K562 (cell line): ENCODE measurements at regions not wholly inside any gene's neighbourhood (a gene's known extent, or its start where the extent isn't known, plus 50 kb on each side); places are given as distances from the start of the nearest gene placed in this dataset.
A peak's percentile ranks its signal among the peaks of the same experiment; 100 is the strongest.

Source experiments
- CAMTA2 ChIP-seq: fragments of 250-450 bp; sonication (Bioruptor Pico); conservative IDR thresholded peaks from 2 replicates; pipeline ENCODE4 v1.5.1; 2022
- FOXP1 ChIP-seq: sonication (generic); formaldehyde crosslinking; IDR thresholded peaks from 2 replicates; pipeline ENCODE4 v1.8.0; 2022; ENCODE audit warnings: mild to moderate bottlenecking, missing genetic modification reagents
- GTF2F1 ChIP-seq: IDR thresholded peaks from 2 replicates; pipeline ENCODE4 v1.6.1; 2011; ENCODE audit warnings: low read depth, low read length, improper control_type of control experiment
- JUNB ChIP-seq: fragments of 450-650 bp; formaldehyde crosslinking; conservative IDR thresholded peaks from 2 replicates; pipeline ENCODE4 v1.4.0; 2020; ENCODE audit warnings: mild to moderate bottlenecking
- MYNN ChIP-seq, 2 experiments: sonication (generic); formaldehyde crosslinking in 1 of 2; IDR thresholded peaks; 2 replicates each; pipeline versions ENCODE4 v1.5.0 to v1.6.1; 2016 to 2020; ENCODE audit warnings: antibody characterized with exemption in 1 of 2, missing genetic modification reagents in 1 of 2
- NEUROD1 ChIP-seq: fragments of 150-350 bp; IDR thresholded peaks from 2 replicates; pipeline ENCODE4 v1.6.1; 2014; ENCODE audit warnings: borderline replicate concordance, low read length, low read depth; ENCODE audit not compliant: partially characterized antibody
- RBM17 ChIP-seq: fragments of 200-400 bp; formaldehyde crosslinking; IDR thresholded peaks from 2 replicates; pipeline ENCODE4 v1.6.1; 2017; ENCODE audit warnings: low read depth, mild to moderate bottlenecking, low read length, borderline replicate concordance
- SMC3 ChIP-seq: conservative IDR thresholded peaks from 2 replicates; pipeline ENCODE4 v1.6.1; 2011; ENCODE audit warnings: low read depth, low read length, improper control_type of control experiment; ENCODE audit not compliant: insufficient read depth
- TCFL5 ChIP-seq: fragments of 250-450 bp; sonication (Bioruptor Pico); conservative IDR thresholded peaks from 2 replicates; pipeline ENCODE4 v1.6.1; 2021; ENCODE audit warnings: mild to moderate bottlenecking, moderate library complexity, matching md5 sums
- ZNF282 ChIP-seq: sonication (generic); formaldehyde crosslinking; IDR thresholded peaks from 2 replicates; pipeline ENCODE4 v1.8.1; 2023; ENCODE audit warnings: missing genetic modification reagents
- TF ChIP-seq, protein P1 (sequence below): conservative IDR thresholded peaks from 2 replicates; pipeline ENCODE4 v1.6.1; 2011; ENCODE audit warnings: low read depth, mild to moderate bottlenecking, low read length; ENCODE audit not compliant: control insufficient read depth
- TF ChIP-seq, protein P2 (sequence below): fragments of 450-650 bp; formaldehyde crosslinking; IDR thresholded peaks from 2 replicates; pipeline ENCODE4 v1.4.0; 2020; ENCODE audit warnings: mild to moderate bottlenecking, mixed read lengths
- TF ChIP-seq, protein P3 (sequence below): sonication (generic); formaldehyde crosslinking; IDR thresholded peaks from 2 replicates; pipeline ENCODE4 v1.5.0; 2020; ENCODE audit warnings: missing genetic modification reagents
- TF ChIP-seq, protein P4 (sequence below): fragments of 450-650 bp; IDR thresholded peaks from 2 replicates; pipeline ENCODE4 v1.6.1; 2018; ENCODE audit not compliant: partially characterized antibody
- TF ChIP-seq, protein P5 (sequence below): fragments of 150-350 bp; conservative IDR thresholded peaks from 2 replicates; pipeline ENCODE4 v1.6.1; 2014; ENCODE audit warnings: low read length

DNA sequence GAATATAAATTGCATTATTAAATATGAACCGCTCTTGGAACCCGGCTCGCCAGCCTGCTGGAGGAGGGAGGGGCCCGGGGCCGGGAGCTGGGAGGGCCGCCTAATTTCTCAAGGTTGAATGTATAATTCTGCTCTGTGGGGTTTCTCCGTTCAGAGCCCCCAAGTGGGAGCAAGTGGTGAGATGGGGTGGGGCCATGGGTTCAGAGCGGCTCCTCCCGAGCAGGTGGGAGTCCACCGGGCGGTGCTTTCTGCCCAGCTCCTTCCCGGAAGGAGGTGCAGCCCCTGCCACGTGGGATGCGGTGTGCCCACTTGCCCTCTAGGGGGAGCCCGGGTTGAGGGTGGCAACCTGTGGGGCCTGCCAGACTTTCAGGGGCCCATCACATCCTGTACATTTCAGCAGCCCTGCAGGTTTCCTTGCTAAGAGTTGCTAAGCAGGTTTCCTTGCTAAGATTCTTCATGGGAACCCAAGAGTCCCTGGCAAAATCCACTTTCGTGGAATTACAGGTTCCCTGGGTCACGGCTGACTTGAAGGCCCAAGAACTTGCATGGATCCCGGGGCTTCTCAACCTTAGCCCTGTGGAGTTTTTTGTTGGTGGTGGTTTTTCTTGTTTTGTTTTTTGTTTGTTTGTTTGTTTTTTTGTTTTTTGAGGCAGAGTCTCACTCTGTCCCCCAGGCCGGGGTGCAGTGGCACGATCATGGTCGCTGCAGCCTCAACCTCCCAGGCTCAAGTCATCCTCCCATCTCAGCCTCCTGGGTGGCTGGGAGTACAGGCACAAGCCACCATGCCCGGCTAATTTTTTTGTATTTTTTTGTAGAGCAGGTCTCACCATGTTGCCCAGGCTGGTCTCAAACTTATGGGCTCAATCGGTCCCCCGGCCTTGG is 196.7 kb upstream of the GSE1 start (continued):
- TF ChIP-seq, protein P1, sequence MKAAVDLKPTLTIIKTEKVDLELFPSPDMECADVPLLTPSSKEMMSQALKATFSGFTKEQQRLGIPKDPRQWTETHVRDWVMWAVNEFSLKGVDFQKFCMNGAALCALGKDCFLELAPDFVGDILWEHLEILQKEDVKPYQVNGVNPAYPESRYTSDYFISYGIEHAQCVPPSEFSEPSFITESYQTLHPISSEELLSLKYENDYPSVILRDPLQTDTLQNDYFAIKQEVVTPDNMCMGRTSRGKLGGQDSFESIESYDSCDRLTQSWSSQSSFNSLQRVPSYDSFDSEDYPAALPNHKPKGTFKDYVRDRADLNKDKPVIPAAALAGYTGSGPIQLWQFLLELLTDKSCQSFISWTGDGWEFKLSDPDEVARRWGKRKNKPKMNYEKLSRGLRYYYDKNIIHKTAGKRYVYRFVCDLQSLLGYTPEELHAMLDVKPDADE: peak; percentile 55; the same call in 1 of the 2 replicates
- TF ChIP-seq JUNB (CRISPR knock-in tag) (0 out of 2 replicates have a peak, but pooled peaks have one; percentile 24), NEUROD1 (peak; percentile 79), ZNF282 (CRISPR knock-in tag) (no peak), RBM17 (no peak), TCFL5 (CRISPR knock-in tag) (no peak), SMC3 (peak; percentile 43), CAMTA2 (CRISPR knock-in tag) (no peak), FOXP1 (CRISPR knock-in tag) (no peak), GTF2F1 (no peak), MYNN (IDR thresholded peaks at IDR 0.05) (peak; percentile 74; the same call in 1 of the 2 replicates), MYNN (CRISPR knock-in tag; IDR thresholded peaks at IDR 0.05) (no peak)
- TF ChIP-seq, protein P2, sequence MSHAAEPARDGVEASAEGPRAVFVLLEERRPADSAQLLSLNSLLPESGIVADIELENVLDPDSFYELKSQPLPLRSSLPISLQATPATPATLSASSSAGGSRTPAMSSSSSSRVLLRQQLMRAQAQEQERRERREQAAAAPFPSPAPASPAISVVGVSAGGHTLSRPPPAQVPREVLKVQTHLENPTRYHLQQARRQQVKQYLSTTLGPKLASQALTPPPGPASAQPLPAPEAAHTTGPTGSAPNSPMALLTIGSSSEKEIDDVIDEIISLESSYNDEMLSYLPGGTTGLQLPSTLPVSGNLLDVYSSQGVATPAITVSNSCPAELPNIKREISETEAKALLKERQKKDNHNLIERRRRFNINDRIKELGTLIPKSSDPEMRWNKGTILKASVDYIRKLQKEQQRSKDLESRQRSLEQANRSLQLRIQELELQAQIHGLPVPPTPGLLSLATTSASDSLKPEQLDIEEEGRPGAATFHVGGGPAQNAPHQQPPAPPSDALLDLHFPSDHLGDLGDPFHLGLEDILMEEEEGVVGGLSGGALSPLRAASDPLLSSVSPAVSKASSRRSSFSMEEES: 0 out of 2 replicates have a peak, but pooled peaks have one; percentile 3
- TF ChIP-seq, protein P3, sequence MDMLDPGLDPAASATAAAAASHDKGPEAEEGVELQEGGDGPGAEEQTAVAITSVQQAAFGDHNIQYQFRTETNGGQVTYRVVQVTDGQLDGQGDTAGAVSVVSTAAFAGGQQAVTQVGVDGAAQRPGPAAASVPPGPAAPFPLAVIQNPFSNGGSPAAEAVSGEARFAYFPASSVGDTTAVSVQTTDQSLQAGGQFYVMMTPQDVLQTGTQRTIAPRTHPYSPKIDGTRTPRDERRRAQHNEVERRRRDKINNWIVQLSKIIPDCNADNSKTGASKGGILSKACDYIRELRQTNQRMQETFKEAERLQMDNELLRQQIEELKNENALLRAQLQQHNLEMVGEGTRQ (CRISPR knock-in tag): peak; percentile 91
- TF ChIP-seq, protein P4, sequence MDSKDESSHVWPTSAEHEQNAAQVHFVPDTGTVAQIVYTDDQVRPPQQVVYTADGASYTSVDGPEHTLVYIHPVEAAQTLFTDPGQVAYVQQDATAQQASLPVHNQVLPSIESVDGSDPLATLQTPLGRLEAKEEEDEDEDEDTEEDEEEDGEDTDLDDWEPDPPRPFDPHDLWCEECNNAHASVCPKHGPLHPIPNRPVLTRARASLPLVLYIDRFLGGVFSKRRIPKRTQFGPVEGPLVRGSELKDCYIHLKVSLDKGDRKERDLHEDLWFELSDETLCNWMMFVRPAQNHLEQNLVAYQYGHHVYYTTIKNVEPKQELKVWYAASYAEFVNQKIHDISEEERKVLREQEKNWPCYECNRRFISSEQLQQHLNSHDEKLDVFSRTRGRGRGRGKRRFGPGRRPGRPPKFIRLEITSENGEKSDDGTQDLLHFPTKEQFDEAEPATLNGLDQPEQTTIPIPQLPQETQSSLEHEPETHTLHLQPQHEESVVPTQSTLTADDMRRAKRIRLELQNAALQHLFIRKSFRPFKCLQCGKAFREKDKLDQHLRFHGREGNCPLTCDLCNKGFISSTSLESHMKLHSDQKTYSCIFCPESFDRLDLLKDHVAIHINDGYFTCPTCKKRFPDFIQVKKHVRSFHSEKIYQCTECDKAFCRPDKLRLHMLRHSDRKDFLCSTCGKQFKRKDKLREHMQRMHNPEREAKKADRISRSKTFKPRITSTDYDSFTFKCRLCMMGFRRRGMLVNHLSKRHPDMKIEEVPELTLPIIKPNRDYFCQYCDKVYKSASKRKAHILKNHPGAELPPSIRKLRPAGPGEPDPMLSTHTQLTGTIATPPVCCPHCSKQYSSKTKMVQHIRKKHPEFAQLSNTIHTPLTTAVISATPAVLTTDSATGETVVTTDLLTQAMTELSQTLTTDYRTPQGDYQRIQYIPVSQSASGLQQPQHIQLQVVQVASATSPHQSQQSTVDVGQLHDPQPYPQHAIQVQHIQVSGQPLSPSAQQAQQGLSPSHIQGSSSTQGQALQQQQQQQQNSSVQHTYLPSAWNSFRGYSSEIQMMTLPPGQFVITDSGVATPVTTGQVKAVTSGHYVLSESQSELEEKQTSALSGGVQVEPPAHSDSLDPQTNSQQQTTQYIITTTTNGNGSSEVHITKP: peak; percentile 6
- TF ChIP-seq, protein P5, sequence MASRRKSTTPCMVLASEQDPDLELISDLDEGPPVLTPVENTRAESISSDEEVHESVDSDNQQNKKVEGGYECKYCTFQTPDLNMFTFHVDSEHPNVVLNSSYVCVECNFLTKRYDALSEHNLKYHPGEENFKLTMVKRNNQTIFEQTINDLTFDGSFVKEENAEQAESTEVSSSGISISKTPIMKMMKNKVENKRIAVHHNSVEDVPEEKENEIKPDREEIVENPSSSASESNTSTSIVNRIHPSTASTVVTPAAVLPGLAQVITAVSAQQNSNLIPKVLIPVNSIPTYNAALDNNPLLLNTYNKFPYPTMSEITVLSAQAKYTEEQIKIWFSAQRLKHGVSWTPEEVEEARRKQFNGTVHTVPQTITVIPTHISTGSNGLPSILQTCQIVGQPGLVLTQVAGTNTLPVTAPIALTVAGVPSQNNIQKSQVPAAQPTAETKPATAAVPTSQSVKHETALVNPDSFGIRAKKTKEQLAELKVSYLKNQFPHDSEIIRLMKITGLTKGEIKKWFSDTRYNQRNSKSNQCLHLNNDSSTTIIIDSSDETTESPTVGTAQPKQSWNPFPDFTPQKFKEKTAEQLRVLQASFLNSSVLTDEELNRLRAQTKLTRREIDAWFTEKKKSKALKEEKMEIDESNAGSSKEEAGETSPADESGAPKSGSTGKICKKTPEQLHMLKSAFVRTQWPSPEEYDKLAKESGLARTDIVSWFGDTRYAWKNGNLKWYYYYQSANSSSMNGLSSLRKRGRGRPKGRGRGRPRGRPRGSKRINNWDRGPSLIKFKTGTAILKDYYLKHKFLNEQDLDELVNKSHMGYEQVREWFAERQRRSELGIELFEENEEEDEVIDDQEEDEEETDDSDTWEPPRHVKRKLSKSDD: 0 out of 2 replicates have a peak, but pooled peaks have one; percentile 68
